BLaER1 treated with 17β-estradiol and CSF1 and Interleukin-3, amounts not matched to agents 10 nM and 100 nM (cell line): ENCODE measurements at regions not wholly inside any gene's neighbourhood (a gene's known extent, or its start where the extent isn't known, plus 50 kb on each side); places are given as distances from the start of the nearest gene placed in this dataset.
A peak's percentile ranks its signal among the peaks of the same experiment; 100 is the strongest.

Source experiments
- H3K27ac ChIP-seq, 11 experiments: shearing (Covaris generic); formaldehyde crosslinking; 2 replicates each; pipeline ENCODE4 v1.8.1; 2022
- H3K27me3 ChIP-seq, 11 experiments: shearing (Covaris generic); formaldehyde crosslinking; 2 replicates each; pipeline ENCODE4 v1.8.1; 2022
- H3K36me3 ChIP-seq, 11 experiments: shearing (Covaris generic); formaldehyde crosslinking; 2 replicates each; pipeline ENCODE4 v1.8.1; 2022
- H3K4me1 ChIP-seq, 10 experiments: shearing (Covaris generic); formaldehyde crosslinking; 2 replicates each; pipeline ENCODE4 v1.8.1; 2022
- H3K4me2 ChIP-seq, 11 experiments: shearing (Covaris generic); formaldehyde crosslinking; 2 replicates each; pipeline ENCODE4 v1.8.1; 2022
- H3K4me3 ChIP-seq, 10 experiments: shearing (Covaris generic); formaldehyde crosslinking; 2 replicates each; pipeline ENCODE4 v1.8.1; 2022
- H3K9ac ChIP-seq, 11 experiments: shearing (Covaris generic); formaldehyde crosslinking; 2 replicates each; pipeline ENCODE4 v1.8.1; 2022
- H3K9me3 ChIP-seq, 11 experiments: shearing (Covaris generic); formaldehyde crosslinking; replicated peaks in 1 of 11; 2 replicates each; pipeline ENCODE4 v1.8.1; 2022
- H4K20me1 ChIP-seq, 11 experiments: shearing (Covaris generic); formaldehyde crosslinking; 2 replicates each; pipeline ENCODE4 v1.8.1; 2022
- Cebpa-rat ChIP-seq, 11 experiments: shearing (Covaris generic); IDR thresholded peaks; 2 replicates each; pipeline ENCODE4 v1.8.1; 2022

GRCh38 chr17:73899839-73900238, 255.6 kb upstream of the SDK2 start:
- Histone ChIP-seq H3K4me3 (no peak overlapping the region), H4K20me1 (no peaks in the 10 kb centered on the region; a peak in 1 of 22 replicates), H3K4me2 (no peak overlapping the region), H3K9me3 (peaks cover 0 to 11% (median 0%) of the 10 kb centered on the region in 11 experiments; a peak in 2 of 22 replicates), H3K27me3 (peaks cover 26 to 46% (median 37%) of the 10 kb centered on the region in 11 experiments), H3K27ac (no peak overlapping the region), H3K9ac (no peak overlapping the region), H3K36me3 (no peaks in the 10 kb centered on the region), H3K4me1 (peaks cover 6 to 17% (median 14%) of the 10 kb centered on the region in 10 experiments; a peak in 17 of 20 replicates)
- TF ChIP-seq Cebpa-rat (IDR thresholded peaks at IDR 0.05): no peak

GRCh38 chr17:73900516-73900915, 256.3 kb upstream of the SDK2 start:
- TF ChIP-seq Cebpa-rat (IDR thresholded peaks at IDR 0.05): no peak
- no peak overlapping the region for H3K9ac ChIP-seq
- H3K4me3 ChIP-seq: no peak overlapping the region
- no peaks in the 10 kb centered on the region; a peak in 1 of 22 replicates for H4K20me1 ChIP-seq
- H3K27me3 ChIP-seq: peaks cover 26 to 46% (median 37%) of the 10 kb centered on the region in 11 experiments
- H3K36me3 ChIP-seq: no peaks in the 10 kb centered on the region
- peaks cover 6 to 17% (median 14%) of the 10 kb centered on the region in 10 experiments; a peak in 17 of 20 replicates for H3K4me1 ChIP-seq
- no peak overlapping the region for H3K27ac ChIP-seq
- no peak overlapping the region for H3K4me2 ChIP-seq
- H3K9me3 ChIP-seq: peaks cover 0 to 11% (median 0%) of the 10 kb centered on the region in 11 experiments; a peak in 2 of 22 replicates

- Histone ChIP-seq H3K4me1 (peaks cover 6 to 17% (median 14%) of the 10 kb centered on the region in 10 experiments; a peak in 17 of 20 replicates), H3K27me3 (peaks cover 26 to 46% (median 37%) of the 10 kb centered on the region in 11 experiments), H3K4me3 (peak overlapping the region in 8 of 10 experiments; percentile 19 to 62 (median 48); a peak in 5 of 20 replicates), H3K9me3 (peaks cover 0 to 11% (median 0%) of the 10 kb centered on the region in 11 experiments; a peak in 2 of 22 replicates), H3K27ac (no peak overlapping the region), H4K20me1 (no peaks in the 10 kb centered on the region; a peak in 1 of 22 replicates), H3K9ac (0 out of 22 replicates have a peak overlapping the region, but pooled peaks of 1 of the 11 experiments have one; percentile 35), H3K36me3 (no peaks in the 10 kb centered on the region), H3K4me2 (peak overlapping the region; percentile 54 to 92 (median 75); a peak in 21 of 22 replicates)
- no peak for TF ChIP-seq Cebpa-rat (IDR thresholded peaks at IDR 0.05)
Measured at GRCh38 chr17:73901249-73901648, 257.0 kb upstream of the SDK2 start.

GRCh38 chr17:73901661-73902415, 257.6 kb upstream of the SDK2 start:
- H3K27me3 ChIP-seq: peaks cover 26 to 46% (median 37%) of the 10 kb centered on the region in 11 experiments
- H3K4me2 ChIP-seq: peak overlapping the region; percentile 54 to 92 (median 75)
- peak overlapping the region in 9 of 10 experiments; percentile 19 to 62 (median 47); a peak in 18 of 20 replicates for H3K4me3 ChIP-seq
- peak overlapping the region in 9 of 11 experiments; percentile 4 to 71 (median 40); a peak in 11 of 22 replicates for H3K9ac ChIP-seq
- H4K20me1 ChIP-seq: no peaks in the 10 kb centered on the region; a peak in 1 of 22 replicates
- peaks cover 6 to 17% (median 14%) of the 10 kb centered on the region in 10 experiments; a peak in 17 of 20 replicates for H3K4me1 ChIP-seq
- TF ChIP-seq Cebpa-rat (IDR thresholded peaks at IDR 0.05): no peak
- H3K9me3 ChIP-seq: peaks cover 0 to 11% (median 0%) of the 10 kb centered on the region in 11 experiments; a peak in 2 of 22 replicates
- no peaks in the 10 kb centered on the region for H3K36me3 ChIP-seq
- H3K27ac ChIP-seq: no peak overlapping the region

GRCh38 chr17:73902416-73903181, 258.4 kb upstream of the SDK2 start:
- H3K9me3 ChIP-seq: peaks cover 0 to 11% (median 0%) of the 10 kb centered on the region in 11 experiments; a peak in 2 of 22 replicates
- peaks cover 6 to 17% (median 14%) of the 10 kb centered on the region in 10 experiments; a peak in 17 of 20 replicates for H3K4me1 ChIP-seq
- H3K27ac ChIP-seq: no peak overlapping the region
- H3K9ac ChIP-seq: peak overlapping the region in 3 of 11 experiments; percentile 4 to 35 (median 31); a peak in 3 of 22 replicates
- no peaks in the 10 kb centered on the region for H3K36me3 ChIP-seq
- no peaks in the 10 kb centered on the region; a peak in 1 of 22 replicates for H4K20me1 ChIP-seq
- H3K4me3 ChIP-seq: peak overlapping the region in 8 of 10 experiments; percentile 19 to 62 (median 48); a peak in 9 of 20 replicates
- H3K27me3 ChIP-seq: peaks cover 26 to 46% (median 37%) of the 10 kb centered on the region in 11 experiments
- TF ChIP-seq Cebpa-rat (IDR thresholded peaks at IDR 0.05): no peak
- peak overlapping the region; percentile 54 to 92 (median 75) for H3K4me2 ChIP-seq

- H3K9ac ChIP-seq: no peak overlapping the region
- peaks cover 4 to 25% (median 11%) of the 10 kb centered on the region in 10 experiments; a peak in 15 of 20 replicates for H3K4me1 ChIP-seq
- H3K4me2 ChIP-seq: no peak overlapping the region
- no peak overlapping the region for H3K27ac ChIP-seq
- no peak for TF ChIP-seq Cebpa-rat (IDR thresholded peaks at IDR 0.05)
- H4K20me1 ChIP-seq: no peaks in the 10 kb centered on the region; a peak in 1 of 22 replicates
- H3K36me3 ChIP-seq: no peaks in the 10 kb centered on the region
- H3K9me3 ChIP-seq: no peaks in the 10 kb centered on the region
- peaks cover 8 to 22% (median 19%) of the 10 kb centered on the region in 11 experiments for H3K27me3 ChIP-seq
- H3K4me3 ChIP-seq: no peak overlapping the region
Measured at GRCh38 chr17:73906896-73907870, 262.9 kb upstream of the SDK2 start.

GRCh38 chr17:73909186-73909585, 264.9 kb upstream of the SDK2 start:
- no peak for TF ChIP-seq Cebpa-rat (IDR thresholded peaks at IDR 0.05)
- no peak overlapping the region for H3K9ac ChIP-seq
- no peaks in the 10 kb centered on the region for H3K36me3 ChIP-seq
- H3K27ac ChIP-seq: no peak overlapping the region
- no peak overlapping the region for H3K4me2 ChIP-seq
- H3K4me3 ChIP-seq: no peak overlapping the region
- H4K20me1 ChIP-seq: no peaks in the 10 kb centered on the region; a peak in 1 of 22 replicates
- H3K4me1 ChIP-seq: peaks cover 10 to 29% (median 21%) of the 10 kb centered on the region in 10 experiments
- H3K9me3 ChIP-seq: no peaks in the 10 kb centered on the region
- H3K27me3 ChIP-seq: peaks cover 0 to 2% (median 0%) of the 10 kb centered on the region in 11 experiments; a peak in 1 of 22 replicates

- Histone ChIP-seq H3K4me1 (peaks cover 13 to 32% (median 23%) of the 10 kb centered on the region in 10 experiments), H3K27ac (no peak overlapping the region), H3K27me3 (no peaks in the 10 kb centered on the region), H3K4me3 (no peak overlapping the region), H3K4me2 (peak overlapping the region in 9 of 11 experiments; percentile 5 to 34 (median 22); a peak in 10 of 22 replicates), H4K20me1 (no peaks in the 10 kb centered on the region), H3K9me3 (peaks cover 6 to 10% (median 7%) of the 10 kb centered on the region in 11 experiments; a peak in 18 of 22 replicates), H3K9ac (no peak overlapping the region), H3K36me3 (no peaks in the 10 kb centered on the region)
- TF ChIP-seq Cebpa-rat (IDR thresholded peaks at IDR 0.05): no peak
Measured at GRCh38 chr17:73910206-73910605, 266.0 kb upstream of the SDK2 start.
